PC-3 (cell line): ENCODE measurements at regions not wholly inside any gene's neighbourhood (a gene's known extent, or its start where the extent isn't known, plus 50 kb on each side); places are given as distances from the start of the nearest gene placed in this dataset.

Experiments used
- ATAC-seq: fragments of 200-7000 bp; cut with Tn5 transposase; 2 replicates; pipeline ENCODE4 v1.9.1; 2020; ENCODE audit warnings: mild to moderate bottlenecking, moderate library complexity
- BruUV-seq: library from RNA; stranded (reverse); fragments of 400-500 nt; replicated peaks from 2 replicates; lab custom pipeline; 2021; lab: Mats Ljungman, UMichigan
- CTCF ChIA-PET: fragments of 300-600 bp; sonication (Branson Sonifier 250); formaldehyde crosslinking; loops from one replicate; lab custom pipeline; 2022; ENCODE audit warnings: antibody characterized with exemption; lab: Charles Lee
- POLR2A ChIA-PET: fragments of 300-600 bp; sonication (Branson Sonifier 250); formaldehyde crosslinking; loops from one replicate; lab custom pipeline; 2022; ENCODE audit warnings: antibody characterized with exemption; ENCODE audit not compliant: unreplicated experiment; lab: Charles Lee
- DNase-seq: peaks from one replicate; pipeline ENCODE4 v3.0.0-alpha.2; 2015
- H2AFZ ChIP-seq: fragments of 300-600 bp; sonication (generic); 2 replicates; pipeline ENCODE4 v1.6.0; 2016; ENCODE audit warnings: antibody characterized with exemption, low read length
- H3F3A ChIP-seq: fragments of 300-600 bp; sonication (generic); one replicate; pipeline ENCODE4 v1.6.0; 2017; ENCODE audit warnings: antibody characterized with exemption, low read length, control low read depth, mild to moderate bottlenecking; ENCODE audit not compliant: unreplicated experiment
- H3K27ac ChIP-seq: fragments of 300-600 bp; sonication (generic); 2 replicates; pipeline ENCODE4 v1.5.1; 2016; ENCODE audit warnings: mild to moderate bottlenecking, low read length
- H3K27me3 ChIP-seq: fragments of 300-600 bp; sonication (generic); 2 replicates; pipeline ENCODE4 v1.6.1; 2016; ENCODE audit warnings: low read length, mixed read lengths
- H3K36me3 ChIP-seq: fragments of 300-600 bp; sonication (generic); 2 replicates; pipeline ENCODE4 v1.6.1; 2016; ENCODE audit warnings: low read depth, mixed run types, low read length, mixed read lengths
- H3K4me1 ChIP-seq: fragments of 300-600 bp; sonication (generic); 2 replicates; pipeline ENCODE4 v1.5.1; 2016; ENCODE audit warnings: low read length; ENCODE audit not compliant: insufficient read depth
- H3K4me2 ChIP-seq: fragments of 300-600 bp; sonication (generic); 2 replicates; pipeline ENCODE4 v1.6.0; 2016; ENCODE audit warnings: low read length
- H3K4me3 ChIP-seq: fragments of 300-600 bp; sonication (generic); 2 replicates; pipeline ENCODE4 v1.5.1; 2016; ENCODE audit warnings: mild to moderate bottlenecking, low read length, mixed read lengths
- H3K79me2 ChIP-seq: fragments of 300-600 bp; sonication (generic); 2 replicates; pipeline ENCODE4 v1.6.1; 2017; ENCODE audit warnings: low read length, mixed read lengths
- H3K9ac ChIP-seq: fragments of 300-600 bp; sonication (generic); 2 replicates; pipeline ENCODE4 v1.6.0; 2016; ENCODE audit warnings: mild to moderate bottlenecking, low read length
- H3K9me2 ChIP-seq: fragments of 300-600 bp; sonication (generic); replicated peaks from 2 replicates; pipeline ENCODE4 v1.6.1; 2016; ENCODE audit warnings: mixed run types, low read length, mixed read lengths
- H3K9me3 ChIP-seq: fragments of 300-600 bp; sonication (generic); 2 replicates; pipeline ENCODE4 v1.6.1; 2016; ENCODE audit warnings: low read length, mixed read lengths
- H4K20me1 ChIP-seq: fragments of 300-600 bp; sonication (generic); 2 replicates; pipeline ENCODE4 v1.6.1; 2016; ENCODE audit warnings: low read length, mixed read lengths
- CTCF ChIP-seq: fragments of 300-600 bp; sonication (generic); conservative IDR thresholded peaks from 2 replicates; pipeline ENCODE4 v1.5.1; 2017; ENCODE audit warnings: antibody characterized with exemption, low read depth, mild to moderate bottlenecking, low read length
- EZH2 ChIP-seq: fragments of 300-600 bp; sonication (generic); IDR thresholded peaks from one replicate; pipeline ENCODE4 v1.6.1; 2017; ENCODE audit warnings: antibody characterized with exemption, mild to moderate bottlenecking, low read length; ENCODE audit not compliant: unreplicated experiment
- EZH2phosphoT487 ChIP-seq: fragments of 300-600 bp; sonication (generic); IDR thresholded peaks from 2 replicates; pipeline ENCODE4 v1.6.1; 2018; ENCODE audit warnings: mild to moderate bottlenecking, antibody characterized with exemption, low read length, borderline replicate concordance
- intact Hi-C: fragments of 100-400 bp; cut with micrococcal nuclease; formaldehyde crosslinking; loops from 2 replicates; pipeline ENCODE4 v1.9.0; 2023

GRCh38 chr3:20853890-20854289 is 667.9 kb upstream of the SGO1 start:
- Histone ChIP-seq H3K36me3 (no peaks in the 10 kb centered on the region), H3K9me2 (no peaks in the 10 kb centered on the region), H3F3A (no peaks in the 10 kb centered on the region), H3K9ac (no peak overlapping the region), H3K27ac (no peak overlapping the region), H3K9me3 (0 out of 2 replicates have a peak, but pooled peaks cover 8% of the 10 kb centered on the region), H3K4me2 (no peak overlapping the region), H3K4me1 (no peaks in the 10 kb centered on the region), H3K27me3 (no peaks in the 10 kb centered on the region), H2AFZ (no peak overlapping the region), H3K4me3 (no peak overlapping the region), H4K20me1 (no peaks in the 10 kb centered on the region), H3K79me2 (no peaks in the 10 kb centered on the region)
- BruUV-seq: no TSS peak
- ChIA-PET POLR2A (no interaction called here), CTCF (no interaction called here)
- ATAC-seq (no peak), DNase-seq (no peak)
- intact Hi-C loops: no loop called here
- TF ChIP-seq CTCF (no peak), EZH2phosphoT487 (no peak), EZH2 (no peak)

- ATAC-seq: no peak
- H3K4me2 ChIP-seq: no peak overlapping the region
- ChIA-PET CTCF (no interaction called here), POLR2A (no interaction called here)
- H3K4me3 ChIP-seq: no peak overlapping the region
- TF ChIP-seq EZH2phosphoT487 (no peak), EZH2 (no peak), CTCF (no peak)
- H3K36me3 ChIP-seq: no peaks in the 10 kb centered on the region
- H3K9me2 ChIP-seq: no peaks in the 10 kb centered on the region
- H3K4me1 ChIP-seq: no peaks in the 10 kb centered on the region
- no peak overlapping the region for H3K9ac ChIP-seq
- no peak overlapping the region for H2AFZ ChIP-seq
- H3K27me3 ChIP-seq: no peaks in the 10 kb centered on the region
- DNase-seq: no peak
- 0 out of 2 replicates have a peak, but pooled peaks cover 5% of the 10 kb centered on the region for H3K9me3 ChIP-seq
- H3K27ac ChIP-seq: no peak overlapping the region
- BruUV-seq: no TSS peak
- intact Hi-C loops: no loop called here
- no peaks in the 10 kb centered on the region for H3F3A ChIP-seq
- no peaks in the 10 kb centered on the region for H3K79me2 ChIP-seq
- H4K20me1 ChIP-seq: no peaks in the 10 kb centered on the region
Measured at GRCh38 chr3:20852712-20853111, 666.7 kb upstream of the SGO1 start.

- Histone ChIP-seq H3K9me2 (no peaks in the 10 kb centered on the region), H3K36me3 (no peaks in the 10 kb centered on the region), H3K27me3 (no peaks in the 10 kb centered on the region), H3K9me3 (0 out of 2 replicates have a peak, but pooled peaks cover 3% of the 10 kb centered on the region), H3K4me3 (no peak overlapping the region), H3K9ac (no peak overlapping the region), H3K4me1 (no peaks in the 10 kb centered on the region), H3K4me2 (no peak overlapping the region), H2AFZ (no peak overlapping the region), H3K27ac (no peak overlapping the region), H3K79me2 (no peaks in the 10 kb centered on the region), H4K20me1 (no peaks in the 10 kb centered on the region), H3F3A (no peaks in the 10 kb centered on the region)
- TF ChIP-seq EZH2 (no peak), CTCF (no peak), EZH2phosphoT487 (no peak)
- ATAC-seq: no peak
- intact Hi-C loops: no loop called here
- ChIA-PET CTCF (no interaction called here), POLR2A (no interaction called here)
- no peak for DNase-seq
- no TSS peak for BruUV-seq
Measured at GRCh38 chr3:20849975-20850374, 664.0 kb upstream of the SGO1 start.
